SH-SY5Y (cell line): ENCODE measurements at regions not wholly inside any gene's neighbourhood (a gene's known extent, or its start where the extent isn't known, plus 50 kb on each side); places are given as distances from the start of the nearest gene placed in this dataset.
A peak's percentile ranks its signal among the peaks of the same experiment; 100 is the strongest.

Experiments
- GATA2 ChIP-seq: IDR thresholded peaks from 2 replicates; pipeline ENCODE4 v1.6.1; 2011; ENCODE audit warnings: mild to moderate bottlenecking, low read depth, low read length
- GATA3 ChIP-seq: IDR thresholded peaks from 2 replicates; pipeline ENCODE4 v1.6.1; 2011; ENCODE audit warnings: low read depth, mild to moderate bottlenecking, low read length, moderate library complexity

DNA sequence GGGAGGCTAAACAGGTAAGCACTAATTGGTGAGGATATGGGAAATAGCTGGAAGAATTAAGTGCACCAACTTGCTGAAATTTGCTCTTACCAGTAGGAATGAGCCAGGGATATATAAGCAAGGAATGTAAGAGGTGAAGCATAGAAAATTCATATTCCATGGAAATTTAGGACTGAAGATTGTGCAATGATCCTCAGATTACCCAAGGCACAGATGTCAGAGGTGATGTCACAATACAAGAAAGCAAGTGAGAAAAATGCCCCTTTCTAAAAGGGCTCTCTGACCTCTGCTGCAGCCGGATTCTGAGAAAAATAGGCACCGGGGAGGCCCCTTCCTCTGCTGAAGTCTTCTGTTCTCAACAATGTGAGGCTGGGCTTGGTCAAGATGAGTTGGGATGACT, 112.3 kb upstream of the ZNF678 start:
- no peak for TF ChIP-seq GATA2

GRCh38 chr1:227450489-227450888, 112.9 kb upstream of the ZNF678 start:
- TF ChIP-seq GATA2 (no peak), GATA3 (no peak)

DNA sequence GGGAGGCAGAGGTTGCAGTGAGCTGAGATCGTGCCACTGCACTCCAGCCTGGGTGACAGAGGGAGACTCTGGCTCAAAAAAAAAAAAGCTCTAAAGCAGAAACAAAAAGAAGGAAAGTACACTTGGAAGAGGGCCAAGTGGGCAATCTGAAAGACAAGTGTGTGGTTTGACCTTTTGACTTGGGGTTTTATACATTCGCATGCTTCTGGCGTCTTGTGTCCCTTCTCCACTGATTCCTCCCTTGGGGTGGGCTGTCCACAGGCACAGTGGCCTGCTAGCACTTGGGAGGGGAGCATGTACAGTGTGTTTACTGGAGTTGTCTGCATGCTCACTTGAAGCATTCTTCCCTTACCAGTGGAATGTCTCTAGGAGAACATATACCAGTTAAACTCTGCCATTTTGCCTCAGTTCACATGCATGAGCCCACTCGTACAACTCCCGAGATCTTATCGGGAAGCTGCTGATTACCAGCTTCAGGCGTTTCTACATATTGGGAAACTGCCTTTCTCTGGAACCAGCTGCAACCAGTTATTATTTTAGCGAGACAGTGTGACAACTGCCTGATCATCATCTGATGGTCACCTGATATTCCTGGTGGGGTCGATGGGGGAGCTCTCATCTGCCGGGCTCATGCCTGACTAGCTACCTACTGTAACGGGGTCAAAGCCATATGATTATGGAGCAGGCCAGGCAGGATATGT, 113.5 kb upstream of the ZNF678 start:
- peak; percentile 65 for TF ChIP-seq GATA2
- TF ChIP-seq GATA3 = no peak

DNA sequence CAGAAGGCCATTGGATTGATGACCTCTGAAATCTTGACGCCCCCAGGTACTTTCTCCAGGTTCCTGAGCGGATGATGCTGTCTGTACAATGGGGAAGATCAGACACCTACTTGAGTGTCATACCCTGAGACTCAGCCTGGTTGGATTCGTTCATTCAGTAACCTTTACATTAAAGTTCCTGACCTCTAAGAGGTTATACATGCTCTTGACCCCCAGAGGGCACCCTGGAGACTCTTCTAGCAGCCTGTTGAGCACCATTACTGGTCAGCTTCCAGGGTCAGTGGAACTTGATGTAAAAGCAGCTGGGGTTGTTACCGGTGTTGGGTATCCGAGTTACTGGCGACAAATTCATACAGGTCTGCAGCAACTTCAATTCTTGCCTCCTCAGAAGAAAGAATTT, 114.3 kb upstream of the ZNF678 start:
- TF ChIP-seq GATA3 = no peak
- TF ChIP-seq GATA2 = no peak

DNA sequence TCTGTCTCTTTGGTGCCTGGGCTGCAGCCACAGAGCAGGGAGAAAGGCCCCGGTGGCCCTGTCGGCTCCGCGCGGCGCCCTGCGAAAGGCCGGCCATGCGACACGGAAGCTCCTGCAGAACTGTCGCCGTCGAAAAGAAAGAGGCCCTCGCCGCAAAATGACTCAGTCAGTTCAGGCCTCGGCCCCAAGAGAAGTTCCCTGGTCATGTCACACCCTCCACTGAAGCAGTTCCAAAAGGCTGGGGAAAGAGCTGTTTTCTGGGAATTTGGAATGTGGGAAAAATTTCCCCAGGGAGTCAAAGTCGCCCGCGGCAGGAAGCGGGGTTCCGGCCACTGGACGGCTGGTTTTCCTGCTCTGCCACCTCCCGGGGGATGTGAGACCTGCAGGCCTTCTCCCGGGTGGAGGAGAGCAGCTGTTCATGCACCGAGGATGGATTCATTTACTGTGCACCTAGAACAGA, 115.8 kb upstream of the ZNF678 start:
- no peak for TF ChIP-seq GATA3
- TF ChIP-seq GATA2 = no peak

GRCh38 chr1:227445746-227446145, 117.6 kb upstream of the ZNF678 start:
- TF ChIP-seq GATA2 = no peak
- no peak for TF ChIP-seq GATA3

DNA sequence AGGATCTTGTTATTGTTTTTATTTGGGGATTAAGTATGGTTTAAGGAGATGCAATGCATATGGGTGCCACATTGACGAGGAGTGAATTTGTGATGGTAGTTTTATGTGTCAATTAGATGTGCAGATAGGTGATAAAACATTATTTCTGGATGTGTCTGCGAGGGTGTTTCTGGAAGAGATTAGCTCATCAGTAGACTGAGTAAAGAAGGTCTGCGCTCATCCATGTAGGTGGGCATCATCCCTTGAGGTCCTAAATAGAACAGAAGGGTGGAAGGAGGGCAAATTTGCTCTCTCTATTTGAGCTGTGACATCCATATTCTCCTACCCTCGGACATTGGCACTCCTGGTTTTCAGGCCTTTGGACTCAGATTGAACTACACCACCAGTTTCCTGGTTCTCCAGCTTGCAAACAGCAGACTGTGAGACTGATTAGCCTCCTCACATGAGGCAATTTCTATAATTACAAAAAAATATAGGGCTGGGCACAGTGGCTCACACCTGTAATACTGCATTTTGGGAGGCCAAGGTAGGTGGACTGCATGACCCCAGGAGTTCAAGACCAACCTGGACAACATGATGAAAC, 118.2 kb upstream of the ZNF678 start:
- TF ChIP-seq GATA2 (no peak), GATA3 (no peak)

GRCh38 chr1:227440182-227440581, 121.9 kb upstream of the CDC42BPA start:
- TF ChIP-seq GATA2 (no peak), GATA3 (no peak)

DNA sequence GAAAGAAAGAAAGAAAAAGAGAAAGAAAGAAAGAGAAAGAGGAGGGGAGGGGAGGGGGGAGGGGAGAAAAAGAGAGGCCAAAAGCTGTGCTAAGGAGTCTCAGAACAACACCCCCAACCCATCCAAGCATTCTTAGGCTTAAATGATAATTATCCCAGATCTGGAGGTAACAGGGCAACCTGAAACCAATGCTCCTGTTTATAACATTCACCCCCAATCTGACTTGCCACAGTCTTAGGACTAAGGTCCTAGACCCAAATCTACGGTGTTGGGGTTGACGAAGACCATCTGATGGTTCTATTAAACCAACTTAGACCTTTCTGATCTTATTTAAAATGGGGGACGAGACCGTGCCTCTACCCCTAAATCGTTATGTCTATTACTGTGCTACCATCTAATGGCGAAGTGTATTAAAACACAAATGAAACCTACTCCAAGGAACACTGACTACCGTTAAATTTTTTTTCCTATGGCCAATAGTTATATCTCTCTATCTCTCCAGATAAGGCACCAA, 119.3 kb upstream of the CDC42BPA start:
- TF ChIP-seq GATA2 (no peak), GATA3 (no peak)

DNA sequence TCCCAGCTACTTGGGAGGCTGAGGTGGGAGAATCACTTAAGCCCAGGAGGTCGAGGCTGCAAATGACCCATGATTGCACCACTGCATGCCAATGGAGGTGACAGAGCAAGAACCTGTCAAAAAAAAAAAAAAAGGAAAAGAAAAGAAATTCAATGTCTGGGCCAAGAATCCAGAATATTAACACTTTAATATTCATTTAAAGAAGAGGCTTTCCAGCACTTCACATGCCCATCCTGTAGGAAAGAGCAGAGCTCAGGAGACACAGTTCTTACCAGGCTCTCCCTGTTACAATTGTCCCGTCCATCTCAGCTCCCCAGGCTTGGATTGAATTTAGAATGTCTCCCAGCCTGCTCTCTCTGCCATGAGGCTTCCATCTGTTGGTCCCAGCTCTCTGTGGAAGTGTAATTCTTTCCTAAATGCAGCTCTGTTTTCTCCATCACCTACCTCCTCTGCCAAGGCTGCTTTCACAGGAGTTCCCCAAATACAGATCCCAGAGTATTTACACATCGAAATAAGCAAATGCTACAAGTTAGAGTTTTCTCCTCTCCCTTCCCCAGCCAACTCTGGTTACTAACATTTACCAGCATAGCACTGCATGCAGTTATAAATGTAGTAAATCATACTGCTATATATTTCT, 116.6 kb upstream of the CDC42BPA start:
- TF ChIP-seq GATA3 (no peak), GATA2 (no peak)

DNA sequence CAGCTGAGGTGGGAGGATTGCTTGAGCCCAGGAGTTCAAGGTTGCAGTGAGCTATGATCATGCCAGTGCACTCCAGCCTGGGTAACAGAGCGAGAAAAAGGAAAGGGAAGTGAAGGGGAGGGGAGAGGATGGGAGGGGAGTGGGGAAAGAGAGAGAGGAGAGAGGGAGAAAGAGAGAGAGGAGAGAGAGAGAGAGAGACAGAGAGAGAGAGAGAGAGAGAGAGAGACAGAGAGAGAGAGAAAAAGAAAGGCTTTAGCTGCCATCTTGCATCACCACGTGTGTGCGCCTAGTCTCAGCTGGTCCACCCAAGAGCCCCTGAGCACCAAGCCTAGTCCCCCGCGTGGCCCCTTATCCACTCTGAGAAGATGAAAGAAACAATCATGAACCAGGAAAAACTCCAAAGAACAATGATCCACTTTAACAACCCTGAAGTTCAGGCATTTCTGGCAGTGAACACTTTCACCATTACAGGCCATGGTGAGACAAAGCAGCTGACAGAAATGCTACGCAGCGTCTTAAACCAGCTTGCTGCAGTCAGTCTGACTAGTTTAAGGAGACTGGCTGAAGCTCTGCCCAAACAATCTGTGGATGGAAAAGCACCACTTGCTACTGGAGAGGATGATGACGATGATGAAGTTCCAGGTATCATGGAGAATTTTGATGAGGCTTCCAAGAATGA, 115.5 kb upstream of the CDC42BPA start:
- TF ChIP-seq GATA3 (no peak), GATA2 (no peak)

GRCh38 chr1:227432981-227433380, 114.7 kb upstream of the CDC42BPA start:
- TF ChIP-seq GATA3 = no peak

DNA sequence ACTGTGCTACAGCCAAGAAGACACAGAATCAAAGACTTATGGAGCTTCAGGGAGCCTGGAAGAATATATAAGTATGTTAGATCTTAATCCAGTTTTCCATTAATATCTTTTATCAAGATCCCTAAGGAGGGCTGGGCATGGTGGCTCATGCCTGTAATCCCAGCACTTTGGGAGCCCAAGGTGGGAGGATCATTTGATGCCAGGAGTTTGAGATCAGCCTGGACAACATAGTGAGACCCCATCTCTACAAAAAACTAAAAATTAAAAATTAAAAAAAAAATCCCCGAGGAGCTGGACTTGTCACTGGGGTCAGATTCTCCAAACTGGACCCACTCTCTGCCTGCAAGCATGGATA, 113.9 kb upstream of the CDC42BPA start:
- TF ChIP-seq GATA2 (no peak), GATA3 (no peak)

- no peak for TF ChIP-seq GATA3
- TF ChIP-seq GATA2 = no peak
Measured at GRCh38 chr1:227429447-227430359, 111.4 kb upstream of the CDC42BPA start.

- TF ChIP-seq GATA3 = no peak
- no peak for TF ChIP-seq GATA2
Measured at GRCh38 chr1:227428803-227429202, 110.5 kb upstream of the CDC42BPA start.
